Osteocyte (in vitro differentiated cells): ENCODE measurements at regions not wholly inside any gene's neighbourhood (a gene's known extent, or its start where the extent isn't known, plus 50 kb on each side); places are given as distances from the start of the nearest gene placed in this dataset.

ENCODE experiments used
- DNase-seq: peaks from one replicate; pipeline ENCODE4 v3.0.0; 2021; ENCODE audit warnings: mixed read lengths; ENCODE audit not compliant: unreplicated experiment; ENCODE audit errors: extremely low spot score
- H3K27ac Mint-ChIP-seq: one replicate; pipeline ENCODE4 v1.8.0; 2021; ENCODE audit warnings: mild to moderate bottlenecking, mixed read lengths; ENCODE audit not compliant: unreplicated experiment
- H3K27me3 Mint-ChIP-seq: one replicate; pipeline ENCODE4 v1.8.0; 2021; ENCODE audit warnings: mixed read lengths; ENCODE audit not compliant: unreplicated experiment
- H3K36me3 Mint-ChIP-seq: one replicate; pipeline ENCODE4 v1.8.0; 2021; ENCODE audit warnings: mixed read lengths; ENCODE audit not compliant: unreplicated experiment
- H3K4me1 Mint-ChIP-seq: one replicate; pipeline ENCODE4 v1.8.0; 2021; ENCODE audit warnings: mixed read lengths; ENCODE audit not compliant: unreplicated experiment
- H3K4me3 Mint-ChIP-seq: one replicate; pipeline ENCODE4 v1.8.0; 2021; ENCODE audit warnings: mild to moderate bottlenecking, moderate library complexity, mixed read lengths; ENCODE audit not compliant: unreplicated experiment
- H3K9me3 Mint-ChIP-seq: one replicate; pipeline ENCODE4 v1.8.0; 2021; ENCODE audit warnings: mixed read lengths; ENCODE audit not compliant: unreplicated experiment
- TF ChIP-seq, protein P1 (sequence below): fragments of 200-600 bp; sonication (generic); IDR thresholded peaks from 2 replicates; pipeline ENCODE4 v1.5.0; 2021; ENCODE audit warnings: antibody characterized with exemption, mild to moderate bottlenecking, moderate library complexity

DNA sequence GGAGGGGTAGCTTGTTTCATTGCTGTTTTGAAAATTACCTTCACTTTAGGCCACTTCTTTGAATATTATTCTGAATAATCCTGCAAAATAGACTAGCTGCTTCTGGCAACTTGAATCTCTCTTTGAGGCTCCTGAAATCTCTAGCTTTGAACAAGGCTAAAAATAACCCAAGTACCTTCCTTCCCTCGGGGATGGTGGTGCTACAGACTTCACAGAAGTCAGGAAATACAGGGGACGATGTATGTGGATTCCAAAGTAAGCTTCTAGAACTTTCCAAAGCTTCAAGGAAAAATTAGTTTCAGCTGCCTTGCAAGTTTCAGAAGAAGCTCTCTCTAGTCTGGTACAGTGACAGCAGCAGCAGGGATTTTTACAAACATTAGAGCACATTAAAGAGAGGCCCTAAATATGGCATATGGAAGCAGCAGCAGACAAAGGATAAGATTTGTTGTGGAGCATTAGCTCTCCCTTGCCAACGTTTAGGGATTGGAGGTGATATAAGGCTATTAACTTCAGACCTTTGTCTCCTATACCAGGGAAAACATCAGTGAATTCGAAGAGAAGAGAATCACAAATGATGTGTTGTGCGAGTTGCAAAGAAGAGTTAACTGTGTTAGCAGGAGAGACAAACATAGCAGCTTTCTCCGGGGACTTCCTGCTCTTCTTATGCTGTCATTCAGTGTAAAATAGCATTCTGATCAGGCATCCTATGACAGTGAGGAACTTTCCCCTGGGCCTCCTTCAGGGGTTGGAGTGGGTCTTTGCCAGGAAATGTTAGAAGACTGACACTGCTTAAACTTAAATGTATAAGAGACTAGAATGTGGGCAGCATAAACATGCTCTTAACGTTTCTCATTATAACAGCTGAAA, 783.0 kb upstream of the ARPP21 start:
- peaks cover 37% of the 10 kb centered on the region for H3K4me1 Mint-ChIP-seq
- no peaks in the 10 kb centered on the region for H3K36me3 Mint-ChIP-seq
- no peaks in the 10 kb centered on the region for H3K9me3 Mint-ChIP-seq
- TF ChIP-seq, protein P1, sequence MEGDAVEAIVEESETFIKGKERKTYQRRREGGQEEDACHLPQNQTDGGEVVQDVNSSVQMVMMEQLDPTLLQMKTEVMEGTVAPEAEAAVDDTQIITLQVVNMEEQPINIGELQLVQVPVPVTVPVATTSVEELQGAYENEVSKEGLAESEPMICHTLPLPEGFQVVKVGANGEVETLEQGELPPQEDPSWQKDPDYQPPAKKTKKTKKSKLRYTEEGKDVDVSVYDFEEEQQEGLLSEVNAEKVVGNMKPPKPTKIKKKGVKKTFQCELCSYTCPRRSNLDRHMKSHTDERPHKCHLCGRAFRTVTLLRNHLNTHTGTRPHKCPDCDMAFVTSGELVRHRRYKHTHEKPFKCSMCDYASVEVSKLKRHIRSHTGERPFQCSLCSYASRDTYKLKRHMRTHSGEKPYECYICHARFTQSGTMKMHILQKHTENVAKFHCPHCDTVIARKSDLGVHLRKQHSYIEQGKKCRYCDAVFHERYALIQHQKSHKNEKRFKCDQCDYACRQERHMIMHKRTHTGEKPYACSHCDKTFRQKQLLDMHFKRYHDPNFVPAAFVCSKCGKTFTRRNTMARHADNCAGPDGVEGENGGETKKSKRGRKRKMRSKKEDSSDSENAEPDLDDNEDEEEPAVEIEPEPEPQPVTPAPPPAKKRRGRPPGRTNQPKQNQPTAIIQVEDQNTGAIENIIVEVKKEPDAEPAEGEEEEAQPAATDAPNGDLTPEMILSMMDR: no peak
- no peaks in the 10 kb centered on the region for H3K27me3 Mint-ChIP-seq
- peak overlapping the region; percentile 78 for H3K27ac Mint-ChIP-seq
- DNase-seq: no peak
- H3K4me3 Mint-ChIP-seq: no peak overlapping the region

DNA sequence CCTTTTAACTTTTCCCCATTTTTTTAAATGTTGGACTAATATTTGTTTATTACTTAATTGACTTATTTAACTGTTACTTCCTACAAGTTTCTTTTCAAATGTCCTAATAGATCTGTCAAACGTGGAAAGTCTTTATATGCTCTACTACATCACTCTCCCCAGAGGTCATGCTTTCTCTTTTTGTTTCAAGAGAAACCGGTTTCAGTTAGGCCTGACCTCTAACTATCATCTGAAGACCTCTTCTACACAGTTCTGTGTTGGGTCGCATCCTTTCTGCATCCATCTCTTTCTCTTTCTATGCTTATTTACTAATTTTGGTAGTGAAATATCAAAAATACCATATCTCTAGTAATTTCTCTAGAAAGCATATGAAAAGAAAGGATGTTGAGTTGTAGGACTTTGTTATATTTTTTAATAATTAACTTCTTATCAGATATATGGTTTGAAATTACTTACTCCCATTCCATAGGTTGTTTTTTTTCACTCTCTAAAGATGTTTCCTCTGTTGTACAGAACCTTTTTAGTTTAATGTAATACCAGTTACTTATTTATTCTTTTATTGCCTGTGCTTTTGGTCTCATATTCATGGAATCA, 781.2 kb upstream of the ARPP21 start:
- Mint-ChIP-seq H3K4me3 (no peak overlapping the region), H3K36me3 (no peaks in the 10 kb centered on the region), H3K27me3 (no peaks in the 10 kb centered on the region), H3K9me3 (no peaks in the 10 kb centered on the region), H3K27ac (no peak overlapping the region), H3K4me1 (peaks cover 37% of the 10 kb centered on the region)
- TF ChIP-seq, protein P1: no peak
- no peak for DNase-seq

DNA sequence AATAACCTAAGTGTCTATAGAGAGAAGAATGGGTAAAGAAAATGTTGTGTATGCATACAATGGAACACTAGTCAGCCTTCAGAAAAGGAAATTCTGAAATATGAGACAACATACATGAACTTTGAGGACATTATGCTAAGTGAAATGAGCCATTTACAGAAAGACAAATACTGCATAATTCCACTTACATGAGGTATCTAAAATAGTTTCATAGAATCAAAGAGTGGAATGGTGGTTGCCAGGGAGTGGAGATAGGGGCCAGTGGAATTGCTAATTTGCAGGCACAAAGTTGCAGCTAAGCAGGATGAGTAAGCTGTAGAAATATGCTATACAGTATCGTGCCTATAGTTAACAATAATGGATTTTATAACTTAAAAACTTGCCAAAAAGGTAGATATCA, 779.6 kb upstream of the ARPP21 start:
- Mint-ChIP-seq H3K4me1 (peaks cover 48% of the 10 kb centered on the region), H3K27ac (no peak overlapping the region), H3K4me3 (no peak overlapping the region), H3K27me3 (no peaks in the 10 kb centered on the region), H3K36me3 (no peaks in the 10 kb centered on the region), H3K9me3 (no peaks in the 10 kb centered on the region)
- no peak for DNase-seq
- TF ChIP-seq, protein P1: no peak

DNA sequence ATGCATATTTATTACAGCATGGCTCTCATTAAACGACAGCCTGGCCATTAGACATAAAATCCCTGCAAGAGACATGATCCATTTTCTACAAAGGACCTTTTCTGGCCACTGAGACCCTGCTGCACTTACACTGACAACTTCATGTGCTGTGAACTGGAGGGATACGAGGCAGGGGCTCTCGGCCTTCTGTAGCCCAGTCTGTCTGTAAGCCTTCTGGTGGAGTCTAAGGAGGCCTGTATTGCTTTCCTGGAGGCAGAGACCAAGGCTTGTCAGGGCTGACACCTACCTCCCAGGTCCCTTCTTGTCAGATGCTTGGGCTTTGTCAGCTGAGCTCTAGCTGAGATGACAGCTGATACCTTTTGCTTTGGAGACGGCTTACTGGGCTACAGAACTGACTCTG, 776.9 kb upstream of the ARPP21 start:
- TF ChIP-seq, protein P1: no peak
- H3K9me3 Mint-ChIP-seq: no peaks in the 10 kb centered on the region
- peaks cover 28% of the 10 kb centered on the region for H3K4me1 Mint-ChIP-seq
- no peaks in the 10 kb centered on the region for H3K36me3 Mint-ChIP-seq
- no peaks in the 10 kb centered on the region for H3K27me3 Mint-ChIP-seq
- no peak for DNase-seq
- no peak overlapping the region for H3K4me3 Mint-ChIP-seq
- H3K27ac Mint-ChIP-seq: no peak overlapping the region

DNA sequence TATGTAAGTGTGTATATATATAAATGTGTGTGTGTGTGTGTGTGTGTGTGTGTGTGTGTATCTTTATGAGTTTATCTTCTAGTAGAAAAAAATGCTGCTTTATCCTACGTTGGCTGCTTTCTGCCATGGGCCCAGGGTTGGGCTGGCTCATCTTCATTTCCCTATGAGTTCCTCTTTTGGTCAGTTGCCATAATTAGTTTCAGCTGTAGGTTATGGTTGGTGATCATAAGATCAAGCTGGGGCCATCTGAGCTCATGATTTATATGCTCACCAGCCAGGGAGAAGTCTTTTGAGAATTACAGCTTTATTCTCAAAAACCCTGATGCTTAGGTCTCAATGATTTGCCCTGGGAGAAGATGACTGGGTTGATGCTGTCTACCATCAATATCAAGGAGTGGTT, 775.8 kb upstream of the ARPP21 start:
- H3K36me3 Mint-ChIP-seq: no peaks in the 10 kb centered on the region
- H3K4me3 Mint-ChIP-seq: no peak overlapping the region
- peaks cover 28% of the 10 kb centered on the region for H3K4me1 Mint-ChIP-seq
- TF ChIP-seq, protein P1: no peak
- no peak for DNase-seq
- peaks cover 3% of the 10 kb centered on the region for H3K27me3 Mint-ChIP-seq
- H3K27ac Mint-ChIP-seq: no peak overlapping the region
- no peaks in the 10 kb centered on the region for H3K9me3 Mint-ChIP-seq
